ENCODE measurements at regions not wholly inside any gene's neighbourhood (a gene's known extent, or its start where the extent isn't known, plus 50 kb on each side); places are given as distances from the start of the nearest gene placed in this dataset.

- no peak for TF ChIP-seq CTCF (IDR thresholded peaks at IDR 0.05)
- TF ChIP-seq POLR2A (IDR thresholded peaks at IDR 0.05), result no peak
Measured at GRCh38 chr13:69496981-69497380, 610.6 kb upstream of the ATXN8OS start.

Measured in lower leg skin (tissue), 3 donors.